ENCODE measurements at regions not wholly inside any gene's neighbourhood (a gene's known extent, or its start where the extent isn't known, plus 50 kb on each side); places are given as distances from the start of the nearest gene placed in this dataset.

- Histone ChIP-seq H3K4me1 (ENCODE audit: insufficient read depth, low read length) (no peaks in the 10 kb centered on the region), H3K27ac (ENCODE audit: low read depth, low read length) (no peak overlapping the region), H3K4me3 (ENCODE audit: low read length in 2 of 2) (no peak overlapping the region), H3K9me3 (ENCODE audit: control insufficient read depth in 1 of 2, low read length in 2 of 2) (no peaks in the 10 kb centered on the region), H3K27me3 (ENCODE audit: insufficient read depth, low read length) (no peaks in the 10 kb centered on the region), H3K36me3 (ENCODE audit: insufficient read depth, low read length) (no peaks in the 10 kb centered on the region)
- intact Hi-C loops (cut with micrococcal nuclease): no loop called here
- ChIA-PET CTCF (ENCODE audit: partially characterized antibody) (no interaction called here), POLR2A (ENCODE audit: partially characterized antibody) (no interaction called here)
- Mint-ChIP-seq H3K4me1 (no peaks in the 10 kb centered on the region), H3K27ac (no peak overlapping the region), H3K36me3 (no peaks in the 10 kb centered on the region), H3K27me3 (peaks cover 5 to 7% of the 10 kb centered on the region in 2 donors), H3K9me3 (peaks cover 0 to 10% (median 0%) of the 10 kb centered on the region in 8 donors), H3K4me3 (no peak overlapping the region)
- no peak for DNase-seq
Observed at GRCh38 chr13:76745261-76746200, 140.7 kb downstream of the KCTD12 start.

- H3K27me3 Mint-ChIP-seq: peaks cover 3 to 10% of the 10 kb centered on the region in 2 donors
- intact Hi-C loops (cut with micrococcal nuclease): no loop called here
Observed at GRCh38 chr13:76741624-76742023, 144.6 kb downstream of the KCTD12 start.

GRCh38 chr13:76741046-76741445, 145.2 kb downstream of the KCTD12 start:
- ChIA-PET POLR2A (ENCODE audit: partially characterized antibody) (no interaction called here), CTCF (ENCODE audit: partially characterized antibody) (no interaction called here)
- Mint-ChIP-seq H3K4me1 (no peaks in the 10 kb centered on the region), H3K27me3 (peaks cover 3 to 10% of the 10 kb centered on the region in 2 donors), H3K4me3 (no peak overlapping the region), H3K9me3 (peaks cover 0 to 10% (median 0%) of the 10 kb centered on the region in 8 donors), H3K36me3 (no peaks in the 10 kb centered on the region), H3K27ac (no peak overlapping the region)
- no peaks in the 10 kb centered on the region for H3K36me3 ChIP-seq (ENCODE audit: insufficient read depth, low read length)
- no peak for DNase-seq
- H3K27me3 ChIP-seq (ENCODE audit: insufficient read depth, low read length): no peaks in the 10 kb centered on the region
- H3K27ac ChIP-seq (ENCODE audit: low read depth, low read length): no peak overlapping the region
- no peaks in the 10 kb centered on the region for H3K4me1 ChIP-seq (ENCODE audit: insufficient read depth, low read length)
- no peak overlapping the region for H3K4me3 ChIP-seq (ENCODE audit: low read length in 2 of 2)
- intact Hi-C loops (cut with micrococcal nuclease): no loop called here
- no peaks in the 10 kb centered on the region for H3K9me3 ChIP-seq (ENCODE audit: control insufficient read depth in 1 of 2, low read length in 2 of 2)

More at GRCh38 chr13:76741624-76742023, 144.6 kb downstream of the KCTD12 start:
- H3K4me1 Mint-ChIP-seq: no peaks in the 10 kb centered on the region
- H3K4me3 Mint-ChIP-seq: no peak overlapping the region
- Histone ChIP-seq H3K27me3 (ENCODE audit: insufficient read depth, low read length) (no peaks in the 10 kb centered on the region), H3K36me3 (ENCODE audit: insufficient read depth, low read length) (no peaks in the 10 kb centered on the region), H3K27ac (ENCODE audit: low read depth, low read length) (no peak overlapping the region), H3K4me3 (ENCODE audit: low read length in 2 of 2) (no peak overlapping the region), H3K9me3 (ENCODE audit: control insufficient read depth in 1 of 2, low read length in 2 of 2) (no peaks in the 10 kb centered on the region), H3K4me1 (ENCODE audit: insufficient read depth, low read length) (no peaks in the 10 kb centered on the region)
- ChIA-PET CTCF (ENCODE audit: partially characterized antibody) (no interaction called here), POLR2A (ENCODE audit: partially characterized antibody) (no interaction called here)
- H3K36me3 Mint-ChIP-seq: no peaks in the 10 kb centered on the region
- no peak for DNase-seq
- no peak overlapping the region for H3K27ac Mint-ChIP-seq
- H3K9me3 Mint-ChIP-seq: peaks cover 0 to 10% (median 0%) of the 10 kb centered on the region in 8 donors

- ChIA-PET CTCF (ENCODE audit: partially characterized antibody) (no interaction called here), POLR2A (ENCODE audit: partially characterized antibody) (no interaction called here)
- Histone ChIP-seq H3K9me3 (ENCODE audit: control insufficient read depth in 1 of 2, low read length in 2 of 2) (no peaks in the 10 kb centered on the region), H3K27ac (ENCODE audit: low read depth, low read length) (no peak overlapping the region), H3K27me3 (ENCODE audit: insufficient read depth, low read length) (no peaks in the 10 kb centered on the region), H3K36me3 (ENCODE audit: insufficient read depth, low read length) (no peaks in the 10 kb centered on the region), H3K4me1 (ENCODE audit: insufficient read depth, low read length) (no peaks in the 10 kb centered on the region), H3K4me3 (ENCODE audit: low read length in 2 of 2) (no peak overlapping the region)
- H3K9me3 Mint-ChIP-seq: peaks cover 0 to 10% (median 0%) of the 10 kb centered on the region in 8 donors
- DNase-seq: no peak
- no peaks in the 10 kb centered on the region for H3K36me3 Mint-ChIP-seq
- no peaks in the 10 kb centered on the region for H3K4me1 Mint-ChIP-seq
- H3K27me3 Mint-ChIP-seq: peaks cover 2 to 12% of the 10 kb centered on the region in 2 donors
- H3K4me3 Mint-ChIP-seq: no peak overlapping the region
- no peak overlapping the region for H3K27ac Mint-ChIP-seq
- intact Hi-C loops (cut with micrococcal nuclease): no loop called here
Observed at GRCh38 chr13:76738616-76739015, 147.6 kb downstream of the KCTD12 start.

- Histone ChIP-seq H3K27ac (ENCODE audit: low read depth, low read length) (no peak overlapping the region), H3K9me3 (ENCODE audit: control insufficient read depth in 1 of 2, low read length in 2 of 2) (no peaks in the 10 kb centered on the region), H3K4me3 (ENCODE audit: low read length in 2 of 2) (no peak overlapping the region), H3K4me1 (ENCODE audit: insufficient read depth, low read length) (no peaks in the 10 kb centered on the region), H3K36me3 (ENCODE audit: insufficient read depth, low read length) (no peaks in the 10 kb centered on the region), H3K27me3 (ENCODE audit: insufficient read depth, low read length) (no peaks in the 10 kb centered on the region)
- Mint-ChIP-seq H3K4me1 (no peaks in the 10 kb centered on the region), H3K27ac (no peak overlapping the region), H3K36me3 (no peaks in the 10 kb centered on the region), H3K27me3 (peaks cover 2 to 12% of the 10 kb centered on the region in 2 donors), H3K9me3 (peaks cover 0 to 10% (median 0%) of the 10 kb centered on the region in 8 donors), H3K4me3 (no peak overlapping the region)
- intact Hi-C loops (cut with micrococcal nuclease): no loop called here
- ChIA-PET POLR2A (ENCODE audit: partially characterized antibody) (no interaction called here), CTCF (ENCODE audit: partially characterized antibody) (no interaction called here)
- no peak for DNase-seq
Observed at GRCh38 chr13:76737526-76737925, 148.7 kb downstream of the KCTD12 start.

GRCh38 chr13:76735641-76736040, 150.6 kb downstream of the KCTD12 start:
- Histone ChIP-seq H3K9me3 (ENCODE audit: control insufficient read depth in 1 of 2, low read length in 2 of 2) (no peaks in the 10 kb centered on the region), H3K36me3 (ENCODE audit: insufficient read depth, low read length) (no peaks in the 10 kb centered on the region), H3K4me1 (ENCODE audit: insufficient read depth, low read length) (no peaks in the 10 kb centered on the region), H3K27me3 (ENCODE audit: insufficient read depth, low read length) (no peaks in the 10 kb centered on the region), H3K4me3 (ENCODE audit: low read length in 2 of 2) (no peak overlapping the region), H3K27ac (ENCODE audit: low read depth, low read length) (no peak overlapping the region)
- peaks cover 0 to 6% of the 10 kb centered on the region in 2 donors for H3K27me3 Mint-ChIP-seq
- no peak overlapping the region for H3K4me3 Mint-ChIP-seq
- DNase-seq: no peak
- no peaks in the 10 kb centered on the region for H3K4me1 Mint-ChIP-seq
- no peaks in the 10 kb centered on the region for H3K9me3 Mint-ChIP-seq
- intact Hi-C loops (cut with micrococcal nuclease): no loop called here
- no peak overlapping the region for H3K27ac Mint-ChIP-seq
- POLR2A ChIA-PET (ENCODE audit: partially characterized antibody): no interaction called here
- CTCF ChIA-PET (ENCODE audit: partially characterized antibody): no interaction called here
- no peaks in the 10 kb centered on the region for H3K36me3 Mint-ChIP-seq

- Histone ChIP-seq H3K27me3 (ENCODE audit: insufficient read depth, low read length) (no peaks in the 10 kb centered on the region), H3K9me3 (ENCODE audit: control insufficient read depth in 1 of 2, low read length in 2 of 2) (no peaks in the 10 kb centered on the region), H3K36me3 (ENCODE audit: insufficient read depth, low read length) (no peaks in the 10 kb centered on the region), H3K4me3 (ENCODE audit: low read length in 2 of 2) (no peak overlapping the region), H3K27ac (ENCODE audit: low read depth, low read length) (no peak overlapping the region), H3K4me1 (ENCODE audit: insufficient read depth, low read length) (no peaks in the 10 kb centered on the region)
- Mint-ChIP-seq H3K4me3 (no peak overlapping the region), H3K36me3 (no peaks in the 10 kb centered on the region), H3K27me3 (peaks cover 0 to 6% of the 10 kb centered on the region in 2 donors), H3K4me1 (no peaks in the 10 kb centered on the region), H3K27ac (no peak overlapping the region), H3K9me3 (no peaks in the 10 kb centered on the region)
- POLR2A ChIA-PET (ENCODE audit: partially characterized antibody): no interaction called here
- intact Hi-C loops (cut with micrococcal nuclease): no loop called here
- CTCF ChIA-PET (ENCODE audit: partially characterized antibody): interaction anchor here (0.6 kb wide), 1 partner anchor 105 kb away, joined by 3 read pairs; no protein-coding TSS in a partner anchor
- DNase-seq: no peak
Observed at GRCh38 chr13:76733671-76734070, 152.5 kb downstream of the KCTD12 start.
